ENCODE measurements at regions not wholly inside any gene's neighbourhood (a gene's known extent, or its start where the extent isn't known, plus 50 kb on each side); places are given as distances from the start of the nearest gene placed in this dataset.
A peak's percentile ranks its signal among the peaks of the same experiment; 100 is the strongest.

DNA sequence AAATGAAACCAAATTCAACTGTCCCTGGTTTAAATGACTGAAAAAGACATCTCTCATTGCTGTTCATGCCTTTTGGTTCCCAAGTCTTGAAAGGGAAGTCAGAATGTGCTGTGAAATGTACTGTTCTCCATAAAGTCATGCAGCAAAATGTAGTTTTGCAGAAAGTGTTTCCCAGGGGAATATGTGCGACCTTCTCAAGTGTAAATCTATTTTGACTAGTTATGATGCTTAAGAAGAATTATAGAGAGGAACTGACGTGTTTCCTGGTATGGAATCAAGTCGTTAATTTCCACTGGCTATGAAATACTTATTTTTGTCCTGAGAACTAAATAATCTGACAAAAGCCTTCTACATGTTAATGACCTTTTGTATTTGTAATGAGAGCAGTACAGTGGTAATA is 223.1 kb downstream of the CLCN4 start:
- no peaks in the 10 kb centered on the region for H3K9me3 ChIP-seq (ENCODE audit: low read length)
- no peaks in the 10 kb centered on the region for H3F3A ChIP-seq (ENCODE audit: insufficient read depth, low read length, poor library complexity, severe bottlenecking)
- H2AFZ ChIP-seq (ENCODE audit: low read depth, low read length), result no peak overlapping the region
- H3K4me3 ChIP-seq (ENCODE audit: low read length), result no peak overlapping the region
- H3K27me3 ChIP-seq (ENCODE audit: insufficient read depth, low read depth, low read length), result no peaks in the 10 kb centered on the region
- no peaks in the 10 kb centered on the region for H3K9me2 ChIP-seq (ENCODE audit: insufficient read depth, low read length)
- H4K20me1 ChIP-seq (ENCODE audit: insufficient read depth), result no peaks in the 10 kb centered on the region
- no peaks in the 10 kb centered on the region for H3K36me3 ChIP-seq (ENCODE audit: insufficient read depth, low read length)
- H3K4me2 ChIP-seq (ENCODE audit: low read length), result no peak overlapping the region
- TF ChIP-seq, protein P1, sequence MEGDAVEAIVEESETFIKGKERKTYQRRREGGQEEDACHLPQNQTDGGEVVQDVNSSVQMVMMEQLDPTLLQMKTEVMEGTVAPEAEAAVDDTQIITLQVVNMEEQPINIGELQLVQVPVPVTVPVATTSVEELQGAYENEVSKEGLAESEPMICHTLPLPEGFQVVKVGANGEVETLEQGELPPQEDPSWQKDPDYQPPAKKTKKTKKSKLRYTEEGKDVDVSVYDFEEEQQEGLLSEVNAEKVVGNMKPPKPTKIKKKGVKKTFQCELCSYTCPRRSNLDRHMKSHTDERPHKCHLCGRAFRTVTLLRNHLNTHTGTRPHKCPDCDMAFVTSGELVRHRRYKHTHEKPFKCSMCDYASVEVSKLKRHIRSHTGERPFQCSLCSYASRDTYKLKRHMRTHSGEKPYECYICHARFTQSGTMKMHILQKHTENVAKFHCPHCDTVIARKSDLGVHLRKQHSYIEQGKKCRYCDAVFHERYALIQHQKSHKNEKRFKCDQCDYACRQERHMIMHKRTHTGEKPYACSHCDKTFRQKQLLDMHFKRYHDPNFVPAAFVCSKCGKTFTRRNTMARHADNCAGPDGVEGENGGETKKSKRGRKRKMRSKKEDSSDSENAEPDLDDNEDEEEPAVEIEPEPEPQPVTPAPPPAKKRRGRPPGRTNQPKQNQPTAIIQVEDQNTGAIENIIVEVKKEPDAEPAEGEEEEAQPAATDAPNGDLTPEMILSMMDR (IDR thresholded peaks at IDR 0.05; ENCODE audit: poor library complexity, severe bottlenecking), result no peak
- TF ChIP-seq MXI1 (conservative IDR thresholded peaks at IDR 0.05; ENCODE audit: poor library complexity, severe bottlenecking) (no peak), RAD21 (conservative IDR thresholded peaks at IDR 0.05) (no peak), EP300 (conservative IDR thresholded peaks at IDR 0.05; ENCODE audit: poor library complexity, severe bottlenecking) (no peak), TAF1 (IDR thresholded peaks at IDR 0.05; ENCODE audit: low read depth) (no peak), POLR2AphosphoS5 (IDR thresholded peaks at IDR 0.05) (no peak), EZH2 (IDR thresholded peaks at IDR 0.05; ENCODE audit: borderline replicate concordance, insufficient read depth, low read length, poor library complexity, severe bottlenecking) (no peak), SMC3 (conservative IDR thresholded peaks at IDR 0.05; ENCODE audit: poor library complexity) (no peak)
- TF ChIP-seq, protein P2, sequence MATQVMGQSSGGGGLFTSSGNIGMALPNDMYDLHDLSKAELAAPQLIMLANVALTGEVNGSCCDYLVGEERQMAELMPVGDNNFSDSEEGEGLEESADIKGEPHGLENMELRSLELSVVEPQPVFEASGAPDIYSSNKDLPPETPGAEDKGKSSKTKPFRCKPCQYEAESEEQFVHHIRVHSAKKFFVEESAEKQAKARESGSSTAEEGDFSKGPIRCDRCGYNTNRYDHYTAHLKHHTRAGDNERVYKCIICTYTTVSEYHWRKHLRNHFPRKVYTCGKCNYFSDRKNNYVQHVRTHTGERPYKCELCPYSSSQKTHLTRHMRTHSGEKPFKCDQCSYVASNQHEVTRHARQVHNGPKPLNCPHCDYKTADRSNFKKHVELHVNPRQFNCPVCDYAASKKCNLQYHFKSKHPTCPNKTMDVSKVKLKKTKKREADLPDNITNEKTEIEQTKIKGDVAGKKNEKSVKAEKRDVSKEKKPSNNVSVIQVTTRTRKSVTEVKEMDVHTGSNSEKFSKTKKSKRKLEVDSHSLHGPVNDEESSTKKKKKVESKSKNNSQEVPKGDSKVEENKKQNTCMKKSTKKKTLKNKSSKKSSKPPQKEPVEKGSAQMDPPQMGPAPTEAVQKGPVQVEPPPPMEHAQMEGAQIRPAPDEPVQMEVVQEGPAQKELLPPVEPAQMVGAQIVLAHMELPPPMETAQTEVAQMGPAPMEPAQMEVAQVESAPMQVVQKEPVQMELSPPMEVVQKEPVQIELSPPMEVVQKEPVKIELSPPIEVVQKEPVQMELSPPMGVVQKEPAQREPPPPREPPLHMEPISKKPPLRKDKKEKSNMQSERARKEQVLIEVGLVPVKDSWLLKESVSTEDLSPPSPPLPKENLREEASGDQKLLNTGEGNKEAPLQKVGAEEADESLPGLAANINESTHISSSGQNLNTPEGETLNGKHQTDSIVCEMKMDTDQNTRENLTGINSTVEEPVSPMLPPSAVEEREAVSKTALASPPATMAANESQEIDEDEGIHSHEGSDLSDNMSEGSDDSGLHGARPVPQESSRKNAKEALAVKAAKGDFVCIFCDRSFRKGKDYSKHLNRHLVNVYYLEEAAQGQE (IDR thresholded peaks at IDR 0.05; ENCODE audit: borderline replicate concordance), result no peak
- peak overlapping the region; percentile 37 for H3K27ac ChIP-seq (ENCODE audit: low read length)
- no peaks in the 10 kb centered on the region for H3K79me2 ChIP-seq (replicated peaks; ENCODE audit: insufficient read depth, low read length)
- H3K9ac ChIP-seq (ENCODE audit: low read length), result no peak overlapping the region

DNA sequence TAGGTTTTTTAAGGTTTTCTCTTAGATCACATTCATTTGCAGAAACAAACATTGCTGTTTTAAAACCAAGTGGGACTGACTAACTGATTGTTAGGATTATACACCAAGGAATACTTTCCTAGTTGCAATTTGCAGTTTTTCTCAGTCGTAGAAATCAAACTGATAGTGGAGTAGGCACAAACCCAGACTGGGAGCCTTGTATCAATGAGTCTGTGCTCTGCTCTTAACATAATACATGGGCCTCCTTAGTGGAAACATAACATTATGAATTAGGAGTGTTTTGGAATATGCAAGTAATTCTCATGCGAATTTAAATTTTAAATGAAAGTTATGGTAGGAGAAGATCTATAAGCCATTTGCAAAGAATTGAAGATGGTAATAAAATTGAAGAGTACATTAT is 223.5 kb downstream of the CLCN4 start:
- Histone ChIP-seq H3K4me2 (ENCODE audit: low read length) (no peak overlapping the region), H3F3A (ENCODE audit: insufficient read depth, low read length, poor library complexity, severe bottlenecking) (no peaks in the 10 kb centered on the region), H3K36me3 (ENCODE audit: insufficient read depth, low read length) (no peaks in the 10 kb centered on the region), H3K79me2 (replicated peaks; ENCODE audit: insufficient read depth, low read length) (no peaks in the 10 kb centered on the region), H3K9me2 (ENCODE audit: insufficient read depth, low read length) (no peaks in the 10 kb centered on the region), H3K27me3 (ENCODE audit: insufficient read depth, low read depth, low read length) (no peaks in the 10 kb centered on the region), H4K20me1 (ENCODE audit: insufficient read depth) (no peaks in the 10 kb centered on the region), H3K4me3 (ENCODE audit: low read length) (no peak overlapping the region), H3K27ac (ENCODE audit: low read length) (peak overlapping the region; percentile 37), H2AFZ (ENCODE audit: low read depth, low read length) (no peak overlapping the region), H3K9ac (ENCODE audit: low read length) (no peak overlapping the region), H3K9me3 (ENCODE audit: low read length) (no peaks in the 10 kb centered on the region)
- no peak for TF ChIP-seq TAF1 (IDR thresholded peaks at IDR 0.05; ENCODE audit: low read depth)
- TF ChIP-seq SMC3 (conservative IDR thresholded peaks at IDR 0.05; ENCODE audit: poor library complexity), result no peak
- no peak for TF ChIP-seq POLR2AphosphoS5 (IDR thresholded peaks at IDR 0.05)
- no peak for TF ChIP-seq EZH2 (IDR thresholded peaks at IDR 0.05; ENCODE audit: borderline replicate concordance, insufficient read depth, low read length, poor library complexity, severe bottlenecking)
- TF ChIP-seq EP300 (conservative IDR thresholded peaks at IDR 0.05; ENCODE audit: poor library complexity, severe bottlenecking), result no peak
- TF ChIP-seq, protein P1 (IDR thresholded peaks at IDR 0.05; ENCODE audit: poor library complexity, severe bottlenecking), result no peak
- no peak for TF ChIP-seq RAD21 (conservative IDR thresholded peaks at IDR 0.05)
- no peak for TF ChIP-seq MXI1 (conservative IDR thresholded peaks at IDR 0.05; ENCODE audit: poor library complexity, severe bottlenecking)
- TF ChIP-seq, protein P2 (IDR thresholded peaks at IDR 0.05; ENCODE audit: borderline replicate concordance), result no peak
